ENCODE measurements at regions not wholly inside any gene's neighbourhood (a gene's known extent, or its start where the extent isn't known, plus 50 kb on each side); places are given as distances from the start of the nearest gene placed in this dataset.

- TF ChIP-seq CTCF (IDR thresholded peaks at IDR 0.05) (no peak), EZH2 (IDR thresholded peaks at IDR 0.05; ENCODE audit: borderline replicate concordance, insufficient read depth, low read depth, low read length, poor library complexity, severe bottlenecking) (no peak)
Measured at GRCh38 chr7:131953184-131953583, 396.8 kb upstream of the PODXL start.
